GM12878 (cell line): ENCODE measurements at regions not wholly inside any gene's neighbourhood (a gene's known extent, or its start where the extent isn't known, plus 50 kb on each side); places are given as distances from the start of the nearest gene placed in this dataset.

Experiments
- BACH1 ChIP-seq: fragments of 450-650 bp; IDR thresholded peaks from 2 replicates; pipeline ENCODE4 v1.6.1; 2017; ENCODE audit warnings: mild to moderate bottlenecking, borderline replicate concordance
- CHD1 ChIP-seq: IDR thresholded peaks from 2 replicates; pipeline ENCODE4 v1.6.1; 2012; ENCODE audit warnings: low read depth, low read length, improper control_type of control experiment
- CREM ChIP-seq: IDR thresholded peaks from 2 replicates; pipeline ENCODE4 v1.6.1; 2014; ENCODE audit warnings: antibody characterized with exemption, low read depth
- JUND ChIP-seq: IDR thresholded peaks from 2 replicates; pipeline ENCODE4 v1.6.1; 2012; ENCODE audit warnings: low read depth, mild to moderate bottlenecking, low read length, improper control_type of control experiment, moderate library complexity
- TF ChIP-seq, protein P1 (sequence below): fragments of 450-650 bp; IDR thresholded peaks from 2 replicates; pipeline ENCODE4 v1.6.1; 2017; ENCODE audit warnings: mild to moderate bottlenecking
- TF ChIP-seq, protein P2 (sequence below): fragments of 450-650 bp; IDR thresholded peaks from 2 replicates; pipeline ENCODE4 v1.6.1; 2016; ENCODE audit warnings: mild to moderate bottlenecking, moderate library complexity, borderline replicate concordance

DNA sequence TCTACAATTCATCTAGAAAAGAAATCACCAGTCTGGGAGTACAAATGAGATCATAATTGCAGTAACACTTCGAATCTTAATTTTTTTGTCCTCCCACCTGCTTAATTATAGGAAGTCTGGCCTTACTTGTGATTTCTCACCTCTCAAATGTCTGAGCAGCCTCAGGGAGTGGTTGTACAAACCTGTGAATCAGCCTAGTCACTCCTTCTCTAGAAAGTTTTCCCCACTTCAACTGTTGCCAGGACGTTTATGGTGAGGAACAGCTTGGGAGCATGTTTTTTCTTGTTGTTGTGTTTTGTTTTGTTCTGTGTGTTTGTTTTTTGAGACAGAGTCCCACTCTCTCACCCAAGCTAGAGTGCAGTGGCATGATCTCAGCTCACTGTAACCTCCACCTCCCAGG, 50.3 kb upstream of the CLDN10 start (continued):
- TF ChIP-seq JUND (no peak), CHD1 (no peak), BACH1 (no peak), CREM (no peak)
- TF ChIP-seq, protein P1, sequence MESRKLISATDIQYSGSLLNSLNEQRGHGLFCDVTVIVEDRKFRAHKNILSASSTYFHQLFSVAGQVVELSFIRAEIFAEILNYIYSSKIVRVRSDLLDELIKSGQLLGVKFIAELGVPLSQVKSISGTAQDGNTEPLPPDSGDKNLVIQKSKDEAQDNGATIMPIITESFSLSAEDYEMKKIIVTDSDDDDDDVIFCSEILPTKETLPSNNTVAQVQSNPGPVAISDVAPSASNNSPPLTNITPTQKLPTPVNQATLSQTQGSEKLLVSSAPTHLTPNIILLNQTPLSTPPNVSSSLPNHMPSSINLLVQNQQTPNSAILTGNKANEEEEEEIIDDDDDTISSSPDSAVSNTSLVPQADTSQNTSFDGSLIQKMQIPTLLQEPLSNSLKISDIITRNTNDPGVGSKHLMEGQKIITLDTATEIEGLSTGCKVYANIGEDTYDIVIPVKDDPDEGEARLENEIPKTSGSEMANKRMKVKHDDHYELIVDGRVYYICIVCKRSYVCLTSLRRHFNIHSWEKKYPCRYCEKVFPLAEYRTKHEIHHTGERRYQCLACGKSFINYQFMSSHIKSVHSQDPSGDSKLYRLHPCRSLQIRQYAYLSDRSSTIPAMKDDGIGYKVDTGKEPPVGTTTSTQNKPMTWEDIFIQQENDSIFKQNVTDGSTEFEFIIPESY = no peak
- TF ChIP-seq, protein P2, sequence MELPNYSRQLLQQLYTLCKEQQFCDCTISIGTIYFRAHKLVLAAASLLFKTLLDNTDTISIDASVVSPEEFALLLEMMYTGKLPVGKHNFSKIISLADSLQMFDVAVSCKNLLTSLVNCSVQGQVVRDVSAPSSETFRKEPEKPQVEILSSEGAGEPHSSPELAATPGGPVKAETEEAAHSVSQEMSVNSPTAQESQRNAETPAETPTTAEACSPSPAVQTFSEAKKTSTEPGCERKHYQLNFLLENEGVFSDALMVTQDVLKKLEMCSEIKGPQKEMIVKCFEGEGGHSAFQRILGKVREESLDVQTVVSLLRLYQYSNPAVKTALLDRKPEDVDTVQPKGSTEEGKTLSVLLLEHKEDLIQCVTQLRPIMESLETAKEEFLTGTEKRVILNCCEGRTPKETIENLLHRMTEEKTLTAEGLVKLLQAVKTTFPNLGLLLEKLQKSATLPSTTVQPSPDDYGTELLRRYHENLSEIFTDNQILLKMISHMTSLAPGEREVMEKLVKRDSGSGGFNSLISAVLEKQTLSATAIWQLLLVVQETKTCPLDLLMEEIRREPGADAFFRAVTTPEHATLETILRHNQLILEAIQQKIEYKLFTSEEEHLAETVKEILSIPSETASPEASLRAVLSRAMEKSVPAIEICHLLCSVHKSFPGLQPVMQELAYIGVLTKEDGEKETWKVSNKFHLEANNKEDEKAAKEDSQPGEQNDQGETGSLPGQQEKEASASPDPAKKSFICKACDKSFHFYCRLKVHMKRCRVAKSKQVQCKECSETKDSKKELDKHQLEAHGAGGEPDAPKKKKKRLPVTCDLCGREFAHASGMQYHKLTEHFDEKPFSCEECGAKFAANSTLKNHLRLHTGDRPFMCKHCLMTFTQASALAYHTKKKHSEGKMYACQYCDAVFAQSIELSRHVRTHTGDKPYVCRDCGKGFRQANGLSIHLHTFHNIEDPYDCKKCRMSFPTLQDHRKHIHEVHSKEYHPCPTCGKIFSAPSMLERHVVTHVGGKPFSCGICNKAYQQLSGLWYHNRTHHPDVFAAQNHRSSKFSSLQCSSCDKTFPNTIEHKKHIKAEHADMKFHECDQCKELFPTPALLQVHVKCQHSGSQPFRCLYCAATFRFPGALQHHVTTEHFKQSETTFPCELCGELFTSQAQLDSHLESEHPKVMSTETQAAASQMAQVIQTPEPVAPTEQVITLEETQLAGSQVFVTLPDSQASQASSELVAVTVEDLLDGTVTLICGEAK = no peak
- TF ChIP-seq, all 136 proteins: peak for 0
